IMR-90 (cell line): ENCODE measurements at regions not wholly inside any gene's neighbourhood (a gene's known extent, or its start where the extent isn't known, plus 50 kb on each side); places are given as distances from the start of the nearest gene placed in this dataset.

Experiments
- ATAC-seq: fragments of 200-7000 bp; cut with Tn5 transposase; 2 replicates; pipeline ENCODE4 v1.9.1; 2020; ENCODE audit warnings: low read depth, mild to moderate bottlenecking, moderate library complexity
- BruUV-seq: library from RNA; stranded (reverse); fragments of 400-500 nt; replicated peaks from 2 replicates; lab custom pipeline; 2021; lab: Mats Ljungman, UMichigan
- CTCF ChIA-PET: fragments of 300-600 bp; formaldehyde crosslinking; extraction: SDS; loops from one replicate; lab custom pipeline; 2021; ENCODE audit warnings: antibody characterized with exemption; lab: Yijun Ruan, JAX
- POLR2A ChIA-PET: fragments of 300-600 bp; sonication (Branson Sonifier 250); formaldehyde crosslinking; loops from one replicate; lab custom pipeline; 2022; ENCODE audit warnings: antibody characterized with exemption; ENCODE audit not compliant: unreplicated experiment; lab: Charles Lee
- DNase-seq: peaks from one replicate; pipeline ENCODE4 v3.0.0; 2013
- H2AFZ ChIP-seq: replicated peaks from 2 replicates; pipeline ENCODE3; 2013; ENCODE audit warnings: low read length, mild to moderate bottlenecking; ENCODE audit not compliant: poor library complexity
- H2AK5ac ChIP-seq: 2 replicates; pipeline ENCODE4 v1.6.1; 2013; ENCODE audit warnings: low read depth, low read length, inconsistent platforms
- H2AK9ac ChIP-seq: replicated peaks from 2 replicates; pipeline ENCODE3; 2013; ENCODE audit warnings: mild to moderate bottlenecking, low read depth, low read length, moderate library complexity; ENCODE audit not compliant: poor library complexity
- H2BK120ac ChIP-seq: 2 replicates; pipeline ENCODE4 v1.6.1; 2013; ENCODE audit warnings: low read depth, low read length, inconsistent platforms
- H2BK15ac ChIP-seq: 3 replicates; pipeline ENCODE4 v1.6.1; 2013; ENCODE audit warnings: low read depth, low read length, inconsistent platforms
- H2BK20ac ChIP-seq: 2 replicates; pipeline ENCODE4 v1.6.1; 2013; ENCODE audit warnings: low read depth, mild to moderate bottlenecking, inconsistent platforms, low read length, moderate library complexity
- H2BK5ac ChIP-seq: 2 replicates; pipeline ENCODE4 v1.6.1; 2013; ENCODE audit warnings: mild to moderate bottlenecking, low read depth, low read length, inconsistent platforms; ENCODE audit not compliant: poor library complexity, severe bottlenecking
- H3K14ac ChIP-seq: replicated peaks from 2 replicates; pipeline ENCODE4 v1.6.1; 2013; ENCODE audit warnings: low read depth, low read length, inconsistent platforms
- H3K18ac ChIP-seq: 2 replicates; pipeline ENCODE4 v1.6.1; 2013; ENCODE audit warnings: low read depth, low read length, control low read depth
- H3K23ac ChIP-seq: 2 replicates; pipeline ENCODE4 v1.6.1; 2013; ENCODE audit warnings: low read depth, low read length, inconsistent platforms
- H3K27ac ChIP-seq: 2 replicates; pipeline ENCODE4 v1.5.1; 2013; ENCODE audit warnings: mild to moderate bottlenecking, control low read depth, low read length; ENCODE audit not compliant: insufficient read depth
- H3K27me3 ChIP-seq: 2 replicates; pipeline ENCODE4 v1.6.1; 2013; ENCODE audit warnings: low read length; ENCODE audit not compliant: control insufficient read depth, insufficient read depth
- H3K36me3 ChIP-seq: 2 replicates; pipeline ENCODE4 v1.6.1; 2013; ENCODE audit warnings: low read length, mixed read lengths; ENCODE audit not compliant: control insufficient read depth, insufficient read depth
- H3K4ac ChIP-seq: 2 replicates; pipeline ENCODE4 v1.6.1; 2013; ENCODE audit warnings: low read depth, low read length, inconsistent platforms
- H3K4me1 ChIP-seq: 2 replicates; pipeline ENCODE4 v1.6.1; 2013; ENCODE audit warnings: low read length, mixed read lengths; ENCODE audit not compliant: control insufficient read depth, insufficient read depth
- H3K4me2 ChIP-seq: 2 replicates; pipeline ENCODE4 v1.6.1; 2013; ENCODE audit warnings: low read depth, mild to moderate bottlenecking, control low read depth, low read length, moderate library complexity
- H3K4me3 ChIP-seq: 2 replicates; pipeline ENCODE4 v1.5.1; 2013; ENCODE audit warnings: low read depth, mild to moderate bottlenecking, control low read depth, low read length, moderate library complexity; ENCODE audit not compliant: insufficient read depth
- H3K56ac ChIP-seq: 2 replicates; pipeline ENCODE4 v1.6.1; 2013; ENCODE audit warnings: low read length, inconsistent platforms; ENCODE audit not compliant: insufficient read depth; ENCODE audit errors: extremely low read depth
- H3K79me1 ChIP-seq, 2 experiments: 2 replicates each; pipeline ENCODE4 v1.6.1; 2013; ENCODE audit warnings: low read length in 2 of 2, inconsistent platforms in 1 of 2, low read depth in 1 of 2
- H3K9ac ChIP-seq: 2 replicates; pipeline ENCODE4 v1.6.1; 2013; ENCODE audit warnings: low read depth, low read length, control low read depth
- H3K9me1 ChIP-seq: 2 replicates; pipeline ENCODE4 v1.6.1; 2013; ENCODE audit warnings: low read length, inconsistent platforms; ENCODE audit not compliant: insufficient read depth
- H3K9me3 ChIP-seq: 2 replicates; pipeline ENCODE4 v1.6.1; 2013; ENCODE audit warnings: low read length; ENCODE audit not compliant: control insufficient read depth, insufficient read depth
- H4K20me1 ChIP-seq: 2 replicates; pipeline ENCODE4 v1.6.1; 2013; ENCODE audit warnings: low read length, inconsistent platforms; ENCODE audit not compliant: insufficient read depth
- H4K5ac ChIP-seq: 2 replicates; pipeline ENCODE4 v1.6.1; 2013; ENCODE audit warnings: mild to moderate bottlenecking, low read depth, low read length, control low read depth
- H4K8ac ChIP-seq, 2 experiments: 2 replicates each; pipeline ENCODE4 v1.6.1; 2013; ENCODE audit warnings: low read depth in 2 of 2, low read length in 2 of 2, control low read depth in 1 of 2, inconsistent platforms in 1 of 2
- H4K91ac ChIP-seq: 2 replicates; pipeline ENCODE4 v1.6.1; 2013; ENCODE audit warnings: low read depth, low read length, inconsistent platforms; ENCODE audit not compliant: insufficient read depth
- WGBS, 2 experiments: methylation state at CpG; one replicate each; pipeline versions ENCODE4 v1.1.5 to v1.1.7; 2013; ENCODE audit warnings: missing lambda C conversion rate in 2 of 2; ENCODE audit not compliant: insufficient read length in 1 of 2; ENCODE audit errors: extremely low coverage in 2 of 2; 5-methylcytosine and 5-hydroxymethylcytosine counted together
- dilution Hi-C: fragments of 300-500 bp; cut with HindIII; formaldehyde crosslinking; loops from one replicate; pipeline ENCODE4 v1.14.3; 2018; ENCODE audit warnings: low sequenced_read_pairs; ENCODE audit not compliant: unreplicated experiment
- in situ Hi-C: fragments of 300-500 bp; cut with MboI; formaldehyde crosslinking; loops from 3 replicates; pipeline ENCODE4 v1.14.3; 2019; ENCODE audit warnings: low sequenced_read_pairs, inconsistent platforms, mixed read lengths
- intact Hi-C: fragments of 100-400 bp; cut with micrococcal nuclease; formaldehyde crosslinking; loops from 2 replicates; pipeline ENCODE4 v1.10.0; 2022
- TF ChIP-seq, protein P1 (sequence below): fragments of 150-350 bp; IDR thresholded peaks from 2 replicates; pipeline ENCODE4 v1.6.1; 2016; ENCODE audit warnings: low read depth, mild to moderate bottlenecking, low read length, moderate library complexity, borderline replicate concordance

DNA sequence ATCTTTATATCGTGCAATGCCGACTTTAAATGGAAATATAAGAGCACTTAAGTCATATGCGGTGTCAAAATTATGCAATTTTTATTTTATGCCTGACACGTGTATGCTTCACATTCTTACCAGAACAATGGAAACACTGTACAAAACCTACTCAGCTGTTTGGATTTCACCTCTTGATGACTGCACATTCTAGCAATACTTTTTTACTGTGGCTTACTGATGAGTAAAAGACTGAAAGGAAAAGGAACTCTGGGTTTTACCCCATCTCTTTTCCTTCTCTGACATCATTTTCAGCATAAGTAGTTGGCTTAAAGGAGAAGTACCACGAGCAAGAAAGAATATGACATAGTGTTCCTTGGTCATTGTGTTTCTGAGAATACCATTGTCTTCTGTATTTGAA, 142.8 kb downstream of the POLR2M start:
- ChIA-PET POLR2A (no interaction called here), CTCF (interaction anchor here (2.0 kb wide), 1 partner anchor 11 kb away, joined by 6 read pairs; no protein-coding TSS in a partner anchor)
- Histone ChIP-seq H3K9me3 (no peaks in the 10 kb centered on the region), H3K18ac (no peak overlapping the region), H3K27ac (no peak overlapping the region), H2AK9ac (no peak overlapping the region), H4K91ac (no peak overlapping the region), H3K23ac (no peak overlapping the region), H3K27me3 (no peaks in the 10 kb centered on the region; the same call in none of the 2 replicates), H4K5ac (no peak overlapping the region), H2BK15ac (no peak overlapping the region), H2BK120ac (no peak overlapping the region), H2AK5ac (no peak overlapping the region), H2AFZ (no peak overlapping the region), H2BK5ac (no peak overlapping the region), H2BK20ac (no peak overlapping the region), H3K36me3 (no peaks in the 10 kb centered on the region), H3K4me2 (no peak overlapping the region), H3K9ac (no peak overlapping the region), H3K4me3 (no peak overlapping the region), H3K56ac (no peak overlapping the region), H3K14ac (no peak overlapping the region), H3K4ac (no peak overlapping the region), H3K4me1 (no peaks in the 10 kb centered on the region), H3K79me1 (no peaks in the 10 kb centered on the region), H3K9me1 (no peaks in the 10 kb centered on the region), H4K20me1 (no peaks in the 10 kb centered on the region), H4K8ac (no peak overlapping the region)
- ATAC-seq (no peak), DNase-seq (no peak)
- dilution Hi-C loops (no loop called here), intact Hi-C loops (no loop called here), in situ Hi-C loops (no loop called here)
- no TSS peak for BruUV-seq
- 90% methylated on average over 2 of the region's 5 CpGs; no CpG with 5 or more reads in 1 of the 2 experiments for WGBS, 2 experiments
- TF ChIP-seq, protein P1, sequence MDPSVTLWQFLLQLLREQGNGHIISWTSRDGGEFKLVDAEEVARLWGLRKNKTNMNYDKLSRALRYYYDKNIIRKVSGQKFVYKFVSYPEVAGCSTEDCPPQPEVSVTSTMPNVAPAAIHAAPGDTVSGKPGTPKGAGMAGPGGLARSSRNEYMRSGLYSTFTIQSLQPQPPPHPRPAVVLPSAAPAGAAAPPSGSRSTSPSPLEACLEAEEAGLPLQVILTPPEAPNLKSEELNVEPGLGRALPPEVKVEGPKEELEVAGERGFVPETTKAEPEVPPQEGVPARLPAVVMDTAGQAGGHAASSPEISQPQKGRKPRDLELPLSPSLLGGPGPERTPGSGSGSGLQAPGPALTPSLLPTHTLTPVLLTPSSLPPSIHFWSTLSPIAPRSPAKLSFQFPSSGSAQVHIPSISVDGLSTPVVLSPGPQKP = no peak
